GM12878 (cell line): ENCODE measurements at regions not wholly inside any gene's neighbourhood (a gene's known extent, or its start where the extent isn't known, plus 50 kb on each side); places are given as distances from the start of the nearest gene placed in this dataset.

Experiments used
- ATAC-seq: fragments of 200-7000 bp; cut with Tn5 transposase; 3 replicates; pipeline ENCODE4 v1.9.1; 2020; ENCODE audit warnings: mild to moderate bottlenecking, moderate library complexity
- BruUV-seq: library from RNA; stranded (reverse); fragments of 400-500 nt; replicated peaks from 2 replicates; lab custom pipeline; 2021; lab: Mats Ljungman, UMichigan
- CTCF ChIA-PET: fragments of 300-600 bp; sonication (Branson Sonifier 250); formaldehyde crosslinking; extraction: SDS; loops from one replicate; lab custom pipeline; 2021; ENCODE audit warnings: inconsistent platforms; lab: Yijun Ruan, JAX
- POLR2A ChIA-PET: fragments of 350-600 bp; formaldehyde crosslinking; extraction: SDS; loops from one replicate; lab custom pipeline; 2021; ENCODE audit warnings: inconsistent platforms; lab: Charles Lee
- RAD21 ChIA-PET: fragments of 300-600 bp; sonication (Branson Sonifier 250); formaldehyde crosslinking; loops from one replicate; lab custom pipeline; 2023; ENCODE audit warnings: antibody characterized with exemption; ENCODE audit not compliant: unreplicated experiment; lab: Charles Lee
- SMC1A ChIA-PET: fragments of 300-600 bp; sonication (Branson Sonifier 250); formaldehyde crosslinking; loops from one replicate; lab custom pipeline; 2023; ENCODE audit not compliant: unreplicated experiment, uncharacterized antibody; lab: Charles Lee
- DNase-seq: peaks from one replicate; pipeline ENCODE4 v3.0.0-alpha.2; 2011; ENCODE audit warnings: low read depth, low spot score
- FAIRE-seq: peaks from 3 replicates; lab custom pipeline; 2011; peaks lifted over from hg19 to GRCh38; lab: Jason Lieb, UNC
- H2AFZ ChIP-seq: 2 replicates; pipeline ENCODE4 v1.6.0; 2011; ENCODE audit warnings: low read depth, low read length, control low read depth; ENCODE audit not compliant: control insufficient read depth
- H3K27ac ChIP-seq: 2 replicates; pipeline ENCODE4 v1.5.1; 2011; ENCODE audit warnings: control low read depth; ENCODE audit not compliant: control insufficient read depth, insufficient read depth
- H3K27me3 ChIP-seq, 2 experiments: replicated peaks in 1 of 2; 2 replicates each; pipeline versions ENCODE4 v1.6.0 to v1.6.1; 2011; ENCODE audit warnings: low read length in 1 of 2; ENCODE audit not compliant: control insufficient read depth in 2 of 2, insufficient read depth in 2 of 2
- H3K36me3 ChIP-seq, 2 experiments: 2 replicates each; pipeline ENCODE4 v1.5.1; 2011; ENCODE audit warnings: low read length in 1 of 2; ENCODE audit not compliant: control insufficient read depth in 2 of 2, insufficient read depth in 2 of 2
- H3K4me1 ChIP-seq: 2 replicates; pipeline ENCODE4 v1.6.1; 2011; ENCODE audit warnings: mild to moderate bottlenecking, low read length, moderate library complexity, mixed read lengths; ENCODE audit not compliant: control insufficient read depth, insufficient read depth
- H3K4me2 ChIP-seq: 2 replicates; pipeline ENCODE4 v1.6.0; 2011; ENCODE audit warnings: control low read depth; ENCODE audit not compliant: control insufficient read depth, insufficient read depth
- H3K4me3 ChIP-seq: fragments of 200-600 bp; sonication (generic); 2 replicates; pipeline ENCODE4 v1.5.1; 2016
- H3K79me2 ChIP-seq: 2 replicates; pipeline ENCODE4 v1.6.0; 2011; ENCODE audit warnings: low read length; ENCODE audit not compliant: control insufficient read depth, insufficient read depth
- H3K9ac ChIP-seq: 2 replicates; pipeline ENCODE4 v1.8.0; 2011; ENCODE audit warnings: low read length, control low read depth, mixed read lengths; ENCODE audit not compliant: control insufficient read depth, insufficient read depth
- H3K9me3 ChIP-seq: replicated peaks from 3 replicates; pipeline ENCODE4 v1.5.1; 2011; ENCODE audit warnings: mild to moderate bottlenecking, low read length; ENCODE audit not compliant: control insufficient read depth, insufficient read depth
- H4K20me1 ChIP-seq: 2 replicates; pipeline ENCODE4 v1.6.0; 2011; ENCODE audit not compliant: control insufficient read depth, insufficient read depth
- BCLAF1 ChIP-seq: fragments of 450-650 bp; IDR thresholded peaks from 2 replicates; pipeline ENCODE4 v1.6.1; 2017; ENCODE audit warnings: antibody characterized with exemption, mild to moderate bottlenecking, moderate library complexity
- EZH2 ChIP-seq: IDR thresholded peaks from 2 replicates; pipeline ENCODE4 v1.6.1; 2012; ENCODE audit warnings: low read depth, mild to moderate bottlenecking, control low read depth, inconsistent platforms, low read length, borderline replicate concordance; ENCODE audit not compliant: control insufficient read depth
- FOXK2 ChIP-seq: fragments of 450-650 bp; IDR thresholded peaks from 2 replicates; pipeline ENCODE4 v1.6.1; 2017; ENCODE audit warnings: mild to moderate bottlenecking, moderate library complexity
- HDGF ChIP-seq: fragments of 450-650 bp; IDR thresholded peaks from 2 replicates; pipeline ENCODE4 v1.6.1; 2016; ENCODE audit warnings: antibody characterized with exemption
- IKZF1 ChIP-seq: fragments of 450-650 bp; conservative IDR thresholded peaks from 2 replicates; pipeline ENCODE4 v1.6.1; 2017; ENCODE audit warnings: antibody characterized with exemption, mild to moderate bottlenecking
- PBX3 ChIP-seq: IDR thresholded peaks from 2 replicates; pipeline ENCODE4 v1.6.1; 2011; ENCODE audit warnings: mild to moderate bottlenecking, low read depth, low read length, moderate library complexity; ENCODE audit not compliant: insufficient replicate concordance
- RUNX3 ChIP-seq: IDR thresholded peaks from 2 replicates; pipeline ENCODE4 v1.6.1; 2012; ENCODE audit warnings: low read length, inconsistent platforms
- SMAD5 ChIP-seq: IDR thresholded peaks from 2 replicates; pipeline ENCODE4 v1.6.1; 2016; ENCODE audit warnings: antibody characterized with exemption, low read depth
- TAF1 ChIP-seq: IDR thresholded peaks from 2 replicates; pipeline ENCODE4 v1.6.1; 2011; ENCODE audit warnings: mild to moderate bottlenecking, low read depth, low read length, borderline replicate concordance
- WGBS: methylation state at CpG from one replicate; pipeline ENCODE4 v1.1.6; 2016; ENCODE audit warnings: low lambda C conversion rate; ENCODE audit not compliant: insufficient replicate concordance, insufficient coverage; ENCODE audit errors: missing lambda C conversion rate; 5-methylcytosine and 5-hydroxymethylcytosine counted together
- in situ Hi-C: fragments of 300-500 bp; cut with MboI; formaldehyde crosslinking; loops from 9 replicates; pipeline ENCODE4 v1.14.3; 2018; ENCODE audit warnings: mixed read lengths
- intact Hi-C: fragments of 100-400 bp; cut with micrococcal nuclease; formaldehyde crosslinking; loops from one replicate; pipeline ENCODE4 v1.14.2; 2022; ENCODE audit not compliant: unreplicated experiment
- TF ChIP-seq, protein P1 (sequence below): fragments of 450-650 bp; IDR thresholded peaks from 2 replicates; pipeline ENCODE4 v1.6.1; 2014; ENCODE audit warnings: mild to moderate bottlenecking

DNA sequence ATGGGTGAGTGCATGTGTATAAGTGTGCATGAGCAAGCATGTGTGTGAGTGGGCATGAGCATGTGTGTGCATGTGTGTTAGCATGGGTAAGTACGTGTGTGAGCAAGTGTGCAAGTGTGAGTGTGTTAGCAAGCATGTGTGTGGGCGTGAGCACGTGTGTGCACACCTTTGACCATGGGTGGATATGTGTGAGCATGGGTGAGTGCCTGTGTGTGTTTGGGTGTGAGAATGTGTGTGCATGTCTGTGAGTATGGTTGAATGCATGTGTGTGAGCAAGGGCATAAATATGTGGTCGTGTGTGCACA is 84.6 kb downstream of the DLL1 start (continued):
- peak; percentile 46 for TF ChIP-seq PBX3
- no peak for TF ChIP-seq RUNX3
- no peak for TF ChIP-seq FOXK2
- no peak for TF ChIP-seq BCLAF1
- no peak for TF ChIP-seq HDGF
- no peak for TF ChIP-seq TAF1
- TF ChIP-seq EZH2 = no peak
- TF ChIP-seq SMAD5 = no peak
- TF ChIP-seq, all 136 proteins: peak for 3

DNA sequence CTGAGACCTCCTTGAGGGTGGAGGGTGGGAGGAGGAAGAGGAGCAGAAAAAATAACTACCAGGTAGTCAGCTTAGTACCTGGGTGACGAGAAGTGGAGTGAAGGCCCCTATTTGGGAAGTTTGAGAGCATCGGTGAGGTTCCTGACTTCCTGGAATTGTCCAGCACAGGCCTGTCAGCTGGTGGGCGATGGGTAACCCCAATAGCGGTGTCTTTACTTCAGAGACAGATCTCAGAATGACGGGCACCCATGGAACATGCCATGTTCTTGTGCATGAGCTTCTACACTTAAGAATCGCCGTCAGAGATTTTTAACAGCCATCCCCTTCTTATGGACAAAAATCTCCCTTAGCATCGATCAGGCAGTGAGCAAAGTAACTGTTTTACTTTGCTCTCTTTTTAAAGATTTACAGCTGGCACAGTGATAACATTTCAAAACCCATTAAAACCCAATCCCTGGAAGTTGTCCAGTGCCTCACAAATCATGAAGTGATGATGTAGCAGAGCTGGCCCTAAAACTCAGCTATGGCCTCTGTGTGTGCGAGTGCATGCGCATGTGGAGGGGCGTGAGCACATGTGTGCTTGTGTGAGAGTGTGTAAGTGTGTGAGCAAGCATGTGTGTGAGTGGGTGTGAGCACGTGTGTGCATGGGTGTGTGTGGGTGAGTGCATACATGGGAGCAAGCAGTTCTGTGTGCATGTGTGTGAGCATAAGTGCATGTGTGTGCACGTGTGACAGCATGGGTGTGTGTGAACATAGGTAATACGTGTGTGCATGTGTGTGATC is 85.2 kb downstream of the DLL1 start:
- Histone ChIP-seq H2AFZ (no peak overlapping the region), H3K79me2 (no peaks in the 10 kb centered on the region), H3K27me3 (no peaks in the 10 kb centered on the region), H3K4me2 (no peak overlapping the region), H3K27ac (no peak overlapping the region), H3K4me1 (no peaks in the 10 kb centered on the region), H3K9me3 (no peaks in the 10 kb centered on the region; the same call in 2 of the 3 replicates), H3K9ac (no peak overlapping the region), H3K36me3 (no peaks in the 10 kb centered on the region), H4K20me1 (no peaks in the 10 kb centered on the region), H3K4me3 (no peak overlapping the region)
- no peak for TF ChIP-seq IKZF1
- TF ChIP-seq, protein P1, sequence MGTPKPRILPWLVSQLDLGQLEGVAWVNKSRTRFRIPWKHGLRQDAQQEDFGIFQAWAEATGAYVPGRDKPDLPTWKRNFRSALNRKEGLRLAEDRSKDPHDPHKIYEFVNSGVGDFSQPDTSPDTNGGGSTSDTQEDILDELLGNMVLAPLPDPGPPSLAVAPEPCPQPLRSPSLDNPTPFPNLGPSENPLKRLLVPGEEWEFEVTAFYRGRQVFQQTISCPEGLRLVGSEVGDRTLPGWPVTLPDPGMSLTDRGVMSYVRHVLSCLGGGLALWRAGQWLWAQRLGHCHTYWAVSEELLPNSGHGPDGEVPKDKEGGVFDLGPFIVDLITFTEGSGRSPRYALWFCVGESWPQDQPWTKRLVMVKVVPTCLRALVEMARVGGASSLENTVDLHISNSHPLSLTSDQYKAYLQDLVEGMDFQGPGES = no peak
- 54% methylated on average over 14 of the region's 14 CpGs for WGBS
- ChIA-PET POLR2A (no interaction called here), RAD21 (no interaction called here), SMC1A (no interaction called here), CTCF (no interaction called here)
- no peak for ATAC-seq
- no peak for DNase-seq
- no peak for FAIRE-seq
- intact Hi-C loops (no loop called here), in situ Hi-C loops (no loop called here)
- BruUV-seq = no TSS peak
